GM19324 (cell line): ENCODE measurements at regions not wholly inside any gene's neighbourhood (a gene's known extent, or its start where the extent isn't known, plus 50 kb on each side); places are given as distances from the start of the nearest gene placed in this dataset.
"Not testable (repeated sequence)": the region's sequence is repeated elsewhere in the genome, so short reads cannot be mapped to it uniquely, and the experiment has no call there.

Source experiments
- ATAC-seq: cut with Tn5 transposase; IDR thresholded peaks from one replicate; pipeline ENCODE4 v1.9.1; 2021; ENCODE audit warnings: mild to moderate bottlenecking, moderate library complexity; ENCODE audit not compliant: unreplicated experiment, low FRiP score

GRCh38 chr7:119640861-119641260 lies 632.1 kb upstream of the KCND2 start:
- ATAC-seq, result no peak

- ATAC-seq, result no peak
Observed at GRCh38 chr7:119643558-119643957, 629.4 kb upstream of the KCND2 start.

- ATAC-seq, result no peak
Observed at GRCh38 chr7:119647286-119647685, 625.7 kb upstream of the KCND2 start.

GRCh38 chr7:119648752-119649151 lies 624.2 kb upstream of the KCND2 start:
- ATAC-seq, result not testable (repeated sequence)

- no peak for ATAC-seq
Observed at GRCh38 chr7:119660080-119660479, 612.9 kb upstream of the KCND2 start.

GRCh38 chr7:119664601-119665000 lies 608.4 kb upstream of the KCND2 start:
- no peak for ATAC-seq

- no peak for ATAC-seq
Observed at GRCh38 chr7:119665796-119666195, 607.2 kb upstream of the KCND2 start.

GRCh38 chr7:119681336-119681735 lies 591.6 kb upstream of the KCND2 start:
- no peak for ATAC-seq

GRCh38 chr7:119684763-119685162 lies 588.2 kb upstream of the KCND2 start:
- no peak for ATAC-seq

- ATAC-seq, result no peak
Observed at GRCh38 chr7:119685906-119686305, 587.1 kb upstream of the KCND2 start.

GRCh38 chr7:119688831-119689230 lies 584.1 kb upstream of the KCND2 start:
- no peak for ATAC-seq

GRCh38 chr7:119692541-119692940 lies 580.4 kb upstream of the KCND2 start:
- ATAC-seq, result no peak

- no peak for ATAC-seq
Observed at GRCh38 chr7:119694506-119694905, 578.5 kb upstream of the KCND2 start.

GRCh38 chr7:119696336-119696735 lies 576.6 kb upstream of the KCND2 start:
- no peak for ATAC-seq

- no peak for ATAC-seq
Observed at GRCh38 chr7:119703895-119704294, 569.1 kb upstream of the KCND2 start.

- ATAC-seq, result no peak
Observed at GRCh38 chr7:119706608-119707007, 566.4 kb upstream of the KCND2 start.

GRCh38 chr7:119708891-119709290 lies 564.1 kb upstream of the KCND2 start:
- ATAC-seq, result no peak

GRCh38 chr7:119711104-119711503 lies 561.9 kb upstream of the KCND2 start:
- no peak for ATAC-seq

GRCh38 chr7:119712886-119713462 lies 560.0 kb upstream of the KCND2 start:
- ATAC-seq, result no peak

- no peak for ATAC-seq
Observed at GRCh38 chr7:119713606-119714005, 559.4 kb upstream of the KCND2 start.

GRCh38 chr7:119720541-119720940 lies 552.4 kb upstream of the KCND2 start:
- ATAC-seq, result no peak

- ATAC-seq, result no peak
Observed at GRCh38 chr7:119724041-119724792, 548.8 kb upstream of the KCND2 start.
